ENCODE measurements at regions not wholly inside any gene's neighbourhood (a gene's known extent, or its start where the extent isn't known, plus 50 kb on each side); places are given as distances from the start of the nearest gene placed in this dataset.

DNA sequence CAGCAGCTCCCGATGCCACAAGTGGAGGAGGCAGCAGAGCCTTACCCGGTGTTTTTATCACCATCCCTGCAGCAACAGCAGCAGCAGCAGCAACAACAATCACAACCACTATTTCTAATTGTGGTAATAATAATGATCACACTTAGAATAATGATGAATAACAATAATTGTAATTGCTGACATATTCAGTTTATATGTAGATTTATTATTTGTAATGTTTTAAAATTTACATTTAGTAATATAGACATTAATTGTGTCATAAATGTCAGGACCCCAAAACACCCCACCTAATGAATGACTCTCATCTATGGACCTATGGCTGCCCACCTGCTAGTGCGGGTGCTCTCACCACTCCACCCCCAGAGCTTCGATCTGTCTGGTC is 170.0 kb downstream of the AHSP start:
- CTCF ChIA-PET: no interaction called here
- peaks cover 5% of the 10 kb centered on the region for H3K9me3 Mint-ChIP-seq (ENCODE audit: low read depth, unreplicated experiment)
- intact Hi-C loops (cut with micrococcal nuclease; ENCODE audit: unreplicated experiment): loop anchor here (5.0 to 10.0 kb wide), 2 partner anchors 190 to 243 kb away; partner anchors contain the start of genes ARMC5 and RUSF1

DNA sequence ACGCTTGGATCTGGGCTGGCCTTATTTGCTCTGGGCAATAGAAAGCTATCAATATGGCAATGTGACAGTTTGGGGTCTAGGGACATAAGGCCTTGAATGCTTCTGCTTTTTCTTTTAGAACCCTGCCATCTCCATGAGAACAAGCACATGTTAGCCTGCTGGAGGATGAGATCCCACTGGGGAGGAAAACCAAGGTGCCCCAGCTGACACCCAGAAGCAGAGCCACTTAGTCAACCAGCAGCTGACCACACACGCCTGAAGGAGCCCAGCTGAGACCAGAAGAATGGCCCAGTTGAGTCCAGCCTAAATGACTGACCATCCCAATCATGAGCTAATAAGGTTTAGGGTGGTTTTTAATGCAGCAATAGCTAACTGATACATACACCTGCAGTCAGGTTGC is 171.2 kb downstream of the AHSP start:
- TF ChIP-seq, protein P1, sequence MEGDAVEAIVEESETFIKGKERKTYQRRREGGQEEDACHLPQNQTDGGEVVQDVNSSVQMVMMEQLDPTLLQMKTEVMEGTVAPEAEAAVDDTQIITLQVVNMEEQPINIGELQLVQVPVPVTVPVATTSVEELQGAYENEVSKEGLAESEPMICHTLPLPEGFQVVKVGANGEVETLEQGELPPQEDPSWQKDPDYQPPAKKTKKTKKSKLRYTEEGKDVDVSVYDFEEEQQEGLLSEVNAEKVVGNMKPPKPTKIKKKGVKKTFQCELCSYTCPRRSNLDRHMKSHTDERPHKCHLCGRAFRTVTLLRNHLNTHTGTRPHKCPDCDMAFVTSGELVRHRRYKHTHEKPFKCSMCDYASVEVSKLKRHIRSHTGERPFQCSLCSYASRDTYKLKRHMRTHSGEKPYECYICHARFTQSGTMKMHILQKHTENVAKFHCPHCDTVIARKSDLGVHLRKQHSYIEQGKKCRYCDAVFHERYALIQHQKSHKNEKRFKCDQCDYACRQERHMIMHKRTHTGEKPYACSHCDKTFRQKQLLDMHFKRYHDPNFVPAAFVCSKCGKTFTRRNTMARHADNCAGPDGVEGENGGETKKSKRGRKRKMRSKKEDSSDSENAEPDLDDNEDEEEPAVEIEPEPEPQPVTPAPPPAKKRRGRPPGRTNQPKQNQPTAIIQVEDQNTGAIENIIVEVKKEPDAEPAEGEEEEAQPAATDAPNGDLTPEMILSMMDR (IDR thresholded peaks at IDR 0.05; ENCODE audit: unreplicated experiment): no peak
- no TSS peak for BruUV-seq (replicated peaks)
- Mint-ChIP-seq H3K9me3 (ENCODE audit: low read depth, unreplicated experiment) (peaks cover 5% of the 10 kb centered on the region), H3K36me3 (ENCODE audit: insufficient read depth, unreplicated experiment) (peaks cover 23% of the 10 kb centered on the region), H3K27me3 (ENCODE audit: unreplicated experiment) (no peaks in the 10 kb centered on the region), H3K4me1 (ENCODE audit: low read depth, unreplicated experiment) (peaks cover 18% of the 10 kb centered on the region), H3K27ac (ENCODE audit: unreplicated experiment) (no peak overlapping the region), H3K4me3 (ENCODE audit: low read depth, unreplicated experiment) (no peak overlapping the region)
- CTCF ChIA-PET: interaction anchor here (1.3 kb wide), 1 partner anchor 14 kb away, joined by 4 read pairs; a partner anchor contains a TSS
- intact Hi-C loops (cut with micrococcal nuclease; ENCODE audit: unreplicated experiment): loop anchor here (5.0 to 10.0 kb wide), 2 partner anchors 192 to 244 kb away; partner anchors contain the start of genes ARMC5 and RUSF1
- DNase-seq: no peak

More for the DNA sequence above, 170.0 kb downstream of the AHSP start:
- TF ChIP-seq, protein P1 (IDR thresholded peaks at IDR 0.05; ENCODE audit: unreplicated experiment): no peak
- H3K27me3 Mint-ChIP-seq (ENCODE audit: unreplicated experiment): no peaks in the 10 kb centered on the region
- peaks cover 22% of the 10 kb centered on the region for H3K36me3 Mint-ChIP-seq (ENCODE audit: insufficient read depth, unreplicated experiment)
- DNase-seq: no peak
- no peak overlapping the region for H3K27ac Mint-ChIP-seq (ENCODE audit: unreplicated experiment)
- H3K4me3 Mint-ChIP-seq (ENCODE audit: low read depth, unreplicated experiment): no peak overlapping the region
- peaks cover 17% of the 10 kb centered on the region for H3K4me1 Mint-ChIP-seq (ENCODE audit: low read depth, unreplicated experiment)
- BruUV-seq (replicated peaks): no TSS peak

DNA sequence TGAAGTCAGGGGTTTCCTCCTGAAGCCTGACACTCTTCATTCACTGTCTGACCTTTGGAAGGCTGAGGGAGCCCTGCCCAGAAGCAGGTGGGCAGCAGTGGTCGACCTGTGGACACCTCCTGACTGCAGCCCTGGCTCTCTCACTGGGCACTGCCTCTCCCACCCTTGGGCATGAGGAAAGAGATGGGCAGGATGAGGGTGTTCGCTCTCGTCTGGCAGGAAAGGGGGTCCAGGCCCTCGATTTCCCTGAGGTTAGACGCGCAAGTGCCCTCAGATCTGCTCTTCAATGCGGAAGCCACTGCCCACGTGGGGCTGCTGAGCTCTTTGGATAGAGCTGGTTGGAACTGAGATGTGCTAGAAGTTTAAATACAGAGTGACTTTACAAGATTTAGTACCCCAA is 171.9 kb downstream of the AHSP start:
- peaks cover 23% of the 10 kb centered on the region for H3K36me3 Mint-ChIP-seq (ENCODE audit: insufficient read depth, unreplicated experiment)
- CTCF ChIA-PET: interaction anchor here (1.3 to 1.5 kb wide), 3 partner anchors 10 to 241 kb away, joined by 3 to 4 read pairs (median 3); partner anchors contain the start of gene ARMC5
- intact Hi-C loops (cut with micrococcal nuclease; ENCODE audit: unreplicated experiment): loop anchor here (5.0 to 10.0 kb wide), 2 partner anchors 192 to 245 kb away; partner anchors contain the start of genes ARMC5 and RUSF1
- TF ChIP-seq, protein P1 (IDR thresholded peaks at IDR 0.05; ENCODE audit: unreplicated experiment): no peak
- no TSS peak for BruUV-seq (replicated peaks)
- no peak overlapping the region for H3K27ac Mint-ChIP-seq (ENCODE audit: unreplicated experiment)
- H3K4me1 Mint-ChIP-seq (ENCODE audit: low read depth, unreplicated experiment): peaks cover 18% of the 10 kb centered on the region
- no peak for DNase-seq
- H3K27me3 Mint-ChIP-seq (ENCODE audit: unreplicated experiment): no peaks in the 10 kb centered on the region
- H3K9me3 Mint-ChIP-seq (ENCODE audit: low read depth, unreplicated experiment): peaks cover 5% of the 10 kb centered on the region
- no peak overlapping the region for H3K4me3 Mint-ChIP-seq (ENCODE audit: low read depth, unreplicated experiment)

DNA sequence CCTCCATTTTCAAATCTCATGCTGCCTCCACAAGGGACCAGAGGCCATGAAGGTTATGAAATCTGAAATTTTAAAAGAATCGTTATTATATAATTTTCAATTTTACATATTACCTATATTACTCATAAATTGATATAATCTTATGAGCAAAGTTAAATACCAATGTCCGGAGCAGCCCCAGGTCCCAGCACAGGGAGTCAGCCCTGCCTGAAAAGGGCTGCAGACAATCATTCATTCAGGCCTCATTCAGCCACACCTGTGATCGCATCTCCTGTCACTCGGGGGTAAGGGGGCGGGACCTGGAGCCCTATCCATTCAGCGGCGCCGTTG is 172.5 kb downstream of the AHSP start:
- no peaks in the 10 kb centered on the region for H3K27me3 Mint-ChIP-seq (ENCODE audit: unreplicated experiment)
- peaks cover 18% of the 10 kb centered on the region for H3K4me1 Mint-ChIP-seq (ENCODE audit: low read depth, unreplicated experiment)
- TF ChIP-seq, protein P1 (IDR thresholded peaks at IDR 0.05; ENCODE audit: unreplicated experiment): no peak
- no peak for DNase-seq
- BruUV-seq (replicated peaks): no TSS peak
- H3K36me3 Mint-ChIP-seq (ENCODE audit: insufficient read depth, unreplicated experiment): peaks cover 25% of the 10 kb centered on the region
- intact Hi-C loops (cut with micrococcal nuclease; ENCODE audit: unreplicated experiment): no loop called here
- H3K27ac Mint-ChIP-seq (ENCODE audit: unreplicated experiment): no peak overlapping the region
- CTCF ChIA-PET: interaction anchor here (1.4 to 1.5 kb wide), 2 partner anchors 10 to 241 kb away, joined by 3 read pairs; partner anchors contain the start of gene ARMC5
- peak overlapping the region; percentile 82 for H3K4me3 Mint-ChIP-seq (ENCODE audit: low read depth, unreplicated experiment)
- peaks cover 5% of the 10 kb centered on the region for H3K9me3 Mint-ChIP-seq (ENCODE audit: low read depth, unreplicated experiment)
